BJ (cell line): ENCODE measurements at regions not wholly inside any gene's neighbourhood (a gene's known extent, or its start where the extent isn't known, plus 50 kb on each side); places are given as distances from the start of the nearest gene placed in this dataset.
"Not testable (repeated sequence)": the region's sequence is repeated elsewhere in the genome, so short reads cannot be mapped to it uniquely, and the experiment has no call there.

Source experiments
- CTCF ChIA-PET: fragments of 350-600 bp; formaldehyde crosslinking; extraction: SDS; loops from one replicate; lab custom pipeline; 2021; ENCODE audit warnings: antibody characterized with exemption, inconsistent platforms; lab: Yijun Ruan, JAX
- POLR2A ChIA-PET: fragments of 300-600 bp; sonication (Branson Sonifier 250); formaldehyde crosslinking; extraction: SDS; loops from one replicate; lab custom pipeline; 2021; ENCODE audit warnings: antibody characterized with exemption; lab: Charles Lee
- DNase-seq: peaks from one replicate; pipeline ENCODE4 v3.0.0-alpha.2; 2011; ENCODE audit warnings: low read depth
- H3K27me3 ChIP-seq: 2 replicates; pipeline ENCODE4 v1.6.0; 2011; ENCODE audit warnings: low read length; ENCODE audit not compliant: control insufficient read depth, insufficient read depth
- H3K36me3 ChIP-seq: 2 replicates; pipeline ENCODE4 v1.5.1; 2011; ENCODE audit warnings: low read length; ENCODE audit not compliant: control insufficient read depth, insufficient read depth
- H3K4me3 ChIP-seq: 2 replicates; pipeline ENCODE4 v1.5.1; 2011; ENCODE audit warnings: low read depth, mild to moderate bottlenecking, control low read depth, low read length
- CTCF ChIP-seq: IDR thresholded peaks from 2 replicates; pipeline ENCODE4 v1.5.1; 2011; ENCODE audit warnings: low read depth, mild to moderate bottlenecking, control low read depth, inconsistent platforms, low read length, moderate library complexity; ENCODE audit not compliant: insufficient read depth

DNA sequence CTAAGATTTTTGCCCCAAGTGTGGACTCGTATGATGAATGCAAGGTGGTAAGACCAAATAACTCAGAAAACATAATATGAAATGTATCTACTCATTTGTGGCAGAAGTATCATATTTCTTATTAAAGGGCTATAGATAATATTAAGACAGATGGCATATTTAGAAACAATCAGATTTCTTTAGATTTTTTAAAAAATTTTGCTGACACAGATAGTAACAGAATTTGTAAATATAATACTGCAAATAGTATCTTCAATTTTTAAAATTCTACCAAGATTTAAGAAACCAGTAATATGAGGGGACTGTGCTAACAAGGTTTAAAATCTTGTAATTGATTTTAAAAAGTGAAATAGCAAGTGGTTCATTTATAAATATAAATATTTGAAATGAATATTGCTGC lies 1064.1 kb downstream of the DIPK2A start:
- Histone ChIP-seq H3K27me3 (no peaks in the 10 kb centered on the region), H3K4me3 (no peak overlapping the region), H3K36me3 (no peaks in the 10 kb centered on the region)
- TF ChIP-seq CTCF = no peak
- no peak for DNase-seq
- POLR2A ChIA-PET = no interaction called here
- CTCF ChIA-PET = no interaction called here

DNA sequence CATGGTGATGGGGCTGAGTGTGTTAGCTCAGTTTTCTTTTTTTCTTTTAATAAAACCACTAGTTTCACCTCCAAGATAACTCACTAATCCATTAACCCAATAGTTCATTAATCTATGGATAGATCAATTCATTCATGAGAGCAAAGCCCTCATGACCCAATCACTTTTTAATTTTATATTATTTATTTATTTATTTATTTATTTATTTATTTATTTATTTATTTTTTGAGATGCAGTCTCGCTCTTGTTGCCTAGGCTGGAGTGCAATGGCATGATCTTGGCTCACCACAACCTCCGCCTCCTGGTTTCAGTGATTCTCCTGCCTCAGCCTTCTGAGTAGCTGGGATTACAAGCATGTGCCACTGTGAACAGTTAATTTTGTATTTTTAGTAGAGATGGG lies 1082.4 kb downstream of the DIPK2A start:
- DNase-seq, CTCF ChIA-PET, H3K36me3 ChIP-seq, H3K4me3 ChIP-seq, POLR2A ChIA-PET, H3K27me3 ChIP-seq: not testable (repeated sequence)

DNA sequence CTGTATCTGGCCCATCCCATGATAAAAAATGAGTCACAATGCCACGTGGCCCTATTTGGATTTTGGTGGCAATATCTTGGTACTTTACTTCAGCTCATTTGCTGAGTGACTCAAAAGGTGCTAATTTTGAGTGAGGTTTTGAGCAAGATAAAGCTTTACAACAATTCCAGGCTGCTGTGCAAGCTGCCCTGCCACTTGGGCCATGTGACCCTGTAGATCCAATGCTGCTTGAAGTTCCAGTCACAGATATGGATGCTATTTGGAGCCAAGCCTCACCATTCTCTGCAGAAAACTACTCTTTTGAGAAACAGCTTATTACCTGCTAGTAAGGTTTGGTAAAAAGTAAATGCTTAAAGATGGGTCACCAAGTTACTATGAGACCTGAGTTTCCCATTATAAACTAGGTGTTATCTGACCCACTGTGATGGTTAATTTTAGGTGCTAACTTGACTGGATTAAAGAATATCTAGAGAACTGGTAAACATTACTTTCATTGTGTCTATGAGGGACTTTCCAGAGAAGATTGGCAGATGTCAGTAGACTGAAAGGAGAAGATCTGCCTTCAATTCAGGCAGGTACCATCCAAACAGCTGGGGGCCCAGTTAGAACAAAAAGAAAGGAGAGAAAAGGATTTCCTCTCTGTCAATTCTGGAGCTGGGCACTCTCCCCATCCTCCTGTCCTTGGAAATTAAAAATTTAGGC lies 1083.9 kb downstream of the DIPK2A start:
- TF ChIP-seq CTCF = no peak
- Histone ChIP-seq H3K27me3 (no peaks in the 10 kb centered on the region), H3K4me3 (no peak overlapping the region), H3K36me3 (no peaks in the 10 kb centered on the region)
- ChIA-PET POLR2A (no interaction called here), CTCF (no interaction called here)
- DNase-seq = no peak

GRCh38 chr3:145058483-145058882 lies 1086.9 kb downstream of the DIPK2A start:
- no peaks in the 10 kb centered on the region for H3K27me3 ChIP-seq
- no peak overlapping the region for H3K4me3 ChIP-seq
- ChIA-PET CTCF (no interaction called here), POLR2A (no interaction called here)
- TF ChIP-seq CTCF = no peak
- no peak for DNase-seq
- H3K36me3 ChIP-seq = no peaks in the 10 kb centered on the region

DNA sequence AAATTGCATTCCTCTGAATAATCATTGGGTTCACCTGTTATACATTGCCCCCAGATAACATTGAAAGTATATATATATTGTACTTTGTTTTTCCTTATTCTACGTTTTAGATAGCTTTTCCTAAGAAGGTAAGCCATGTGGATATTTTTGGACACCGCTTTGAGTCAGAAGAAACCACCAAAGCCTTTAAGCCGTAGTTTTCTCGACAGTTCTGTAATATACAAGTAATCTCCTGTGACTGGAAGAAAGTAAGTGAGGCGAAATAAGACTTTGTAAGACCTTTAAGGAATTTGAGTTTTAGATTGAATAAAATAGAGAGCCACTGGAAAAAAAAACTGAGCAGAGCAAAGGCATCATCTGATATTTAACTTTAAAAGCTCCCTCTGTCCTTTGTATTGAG lies 1092.0 kb downstream of the DIPK2A start:
- ChIA-PET POLR2A (no interaction called here), CTCF (no interaction called here)
- Histone ChIP-seq H3K4me3 (no peak overlapping the region), H3K27me3 (no peaks in the 10 kb centered on the region), H3K36me3 (no peaks in the 10 kb centered on the region)
- DNase-seq = no peak
- TF ChIP-seq CTCF = no peak

GRCh38 chr3:145070795-145071194 lies 1090.2 kb downstream of the PLOD2 start:
- ChIA-PET CTCF (no interaction called here), POLR2A (no interaction called here)
- H3K27me3 ChIP-seq = no peaks in the 10 kb centered on the region
- no peak overlapping the region for H3K4me3 ChIP-seq
- no peaks in the 10 kb centered on the region for H3K36me3 ChIP-seq
- no peak for TF ChIP-seq CTCF
- no peak for DNase-seq
